DMS53 (cell line): ENCODE measurements at regions not wholly inside any gene's neighbourhood (a gene's known extent, or its start where the extent isn't known, plus 50 kb on each side); places are given as distances from the start of the nearest gene placed in this dataset.

Experiments used
- DNase-seq: peaks from one replicate; lab custom pipeline; 2025; lab: John Stamatoyannopoulos, UW

GRCh38 chr20:12891643-12892042 is 117.1 kb upstream of the SPTLC3 start:
- DNase-seq: no peak

- DNase-seq: no peak
Measured at GRCh38 chr20:12893019-12893418, 115.8 kb upstream of the SPTLC3 start.

GRCh38 chr20:12893653-12894052 is 115.1 kb upstream of the SPTLC3 start:
- DNase-seq: no peak

GRCh38 chr20:12894089-12894488 is 114.7 kb upstream of the SPTLC3 start:
- DNase-seq: no peak

GRCh38 chr20:12896180-12896579 is 112.6 kb upstream of the SPTLC3 start:
- no peak for DNase-seq

- DNase-seq: no peak
Measured at GRCh38 chr20:12902992-12903391, 105.8 kb upstream of the SPTLC3 start.

GRCh38 chr20:12906361-12906760 is 102.4 kb upstream of the SPTLC3 start:
- DNase-seq: no peak

GRCh38 chr20:12911372-12911771 is 97.4 kb upstream of the SPTLC3 start:
- DNase-seq: no peak

GRCh38 chr20:12913781-12914443 is 94.9 kb upstream of the SPTLC3 start:
- no peak for DNase-seq

- DNase-seq: peak; percentile 56
Measured at GRCh38 chr20:12914804-12915203, 94.0 kb upstream of the SPTLC3 start.

- DNase-seq: peak; percentile 15
Measured at GRCh38 chr20:12916699-12917098, 92.1 kb upstream of the SPTLC3 start.

GRCh38 chr20:12924126-12924525 is 84.6 kb upstream of the SPTLC3 start:
- DNase-seq: no peak

GRCh38 chr20:12925210-12925755 is 83.5 kb upstream of the SPTLC3 start:
- peak; percentile 92 for DNase-seq

- no peak for DNase-seq
Measured at GRCh38 chr20:12925863-12926793, 82.6 kb upstream of the SPTLC3 start.

- DNase-seq: no peak
Measured at GRCh38 chr20:12927489-12927888, 81.3 kb upstream of the SPTLC3 start.

GRCh38 chr20:12928358-12928754 is 80.4 kb upstream of the SPTLC3 start:
- DNase-seq: no peak

GRCh38 chr20:12928755-12929401 is 79.9 kb upstream of the SPTLC3 start:
- DNase-seq: no peak

- DNase-seq: peak; percentile 70
Measured at GRCh38 chr20:12936020-12936419, 72.8 kb upstream of the SPTLC3 start.

- DNase-seq: no peak
Measured at GRCh38 chr20:12936524-12936923, 72.2 kb upstream of the SPTLC3 start.

- no peak for DNase-seq
Measured at GRCh38 chr20:12941025-12941424, 67.7 kb upstream of the SPTLC3 start.

- no peak for DNase-seq
Measured at GRCh38 chr20:12942123-12942522, 66.6 kb upstream of the SPTLC3 start.

- DNase-seq: peak; percentile 39
Measured at GRCh38 chr20:12946789-12947188, 62.0 kb upstream of the SPTLC3 start.
